Left hindlimb (tissue), 1 donor: ENCODE measurements at regions not wholly inside any gene's neighbourhood (a gene's known extent, or its start where the extent isn't known, plus 50 kb on each side); places are given as distances from the start of the nearest gene placed in this dataset.

Experiments
- DNase-seq: peaks from one replicate; pipeline ENCODE4 v3.0.0-alpha.2; 2018

- DNase-seq = no peak
These were observed 99.1 kb upstream of the NPHP3 start for GRCh38 chr3:132821314-132821713.

GRCh38 chr3:132818251-132818650 is 96.0 kb upstream of the NPHP3 start:
- DNase-seq = no peak

GRCh38 chr3:132817646-132818177 is 95.5 kb upstream of the NPHP3 start:
- no peak for DNase-seq

- DNase-seq = no peak
These were observed 82.9 kb upstream of the NPHP3 start for GRCh38 chr3:132805071-132805470.

- no peak for DNase-seq
These were observed 82.3 kb upstream of the NPHP3 start for GRCh38 chr3:132804498-132804897.

- no peak for DNase-seq
These were observed 81.7 kb upstream of the NPHP3 start for GRCh38 chr3:132803889-132804288.

- DNase-seq = no peak
These were observed 78.7 kb upstream of the NPHP3 start for GRCh38 chr3:132800958-132801357.

GRCh38 chr3:132790806-132791205 is 68.6 kb upstream of the NPHP3 start:
- DNase-seq = no peak

GRCh38 chr3:132789959-132790358 is 67.8 kb upstream of the NPHP3 start:
- DNase-seq = no peak

- peak; percentile 37 for DNase-seq
These were observed 66.1 kb upstream of the NPHP3 start for GRCh38 chr3:132788301-132788671.

- no peak for DNase-seq
These were observed 65.5 kb upstream of the NPHP3 start for GRCh38 chr3:132787616-132788300.

GRCh38 chr3:132786890-132787289 is 64.7 kb upstream of the NPHP3 start:
- DNase-seq = no peak

- DNase-seq = no peak
These were observed 63.1 kb upstream of the NPHP3 start for GRCh38 chr3:132785292-132785691.

- DNase-seq = no peak
These were observed 62.4 kb upstream of the NPHP3 start for GRCh38 chr3:132784502-132785025.

GRCh38 chr3:132783152-132783551 is 60.9 kb upstream of the NPHP3 start:
- no peak for DNase-seq

GRCh38 chr3:132781922-132782321 is 59.7 kb upstream of the NPHP3 start:
- no peak for DNase-seq

- DNase-seq = no peak
These were observed 55.0 kb upstream of the NPHP3 start for GRCh38 chr3:132777171-132777570.

GRCh38 chr3:132773071-132773619 is 50.9 kb upstream of the NPHP3 start:
- no peak for DNase-seq

- DNase-seq = peak; percentile 36
These were observed 50.0 kb upstream of the NPHP3 start for GRCh38 chr3:132772252-132772651.
